ENCODE measurements at regions not wholly inside any gene's neighbourhood (a gene's known extent, or its start where the extent isn't known, plus 50 kb on each side); places are given as distances from the start of the nearest gene placed in this dataset.

DNA sequence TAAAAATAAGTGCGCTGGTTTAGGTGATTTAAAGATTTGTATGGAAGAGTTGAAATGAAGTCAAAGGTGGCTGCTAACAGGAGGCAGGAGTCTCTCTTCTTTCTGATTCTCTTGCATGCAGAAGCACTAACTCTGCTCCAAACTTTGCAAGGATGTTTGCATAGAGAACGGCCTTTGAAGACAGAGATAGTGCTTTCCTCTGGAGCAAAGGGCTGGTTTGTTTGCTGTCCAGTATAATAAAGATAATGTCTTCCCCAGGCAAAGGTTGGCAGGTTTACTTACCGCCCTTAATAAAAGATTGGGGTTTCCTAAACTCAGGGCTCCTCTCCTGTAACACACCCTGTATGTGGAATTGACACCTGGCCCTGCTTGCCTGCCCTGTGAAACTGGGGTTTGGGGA, 210.6 kb upstream of the RREB1 start:
- no peak for DNase-seq

DNA sequence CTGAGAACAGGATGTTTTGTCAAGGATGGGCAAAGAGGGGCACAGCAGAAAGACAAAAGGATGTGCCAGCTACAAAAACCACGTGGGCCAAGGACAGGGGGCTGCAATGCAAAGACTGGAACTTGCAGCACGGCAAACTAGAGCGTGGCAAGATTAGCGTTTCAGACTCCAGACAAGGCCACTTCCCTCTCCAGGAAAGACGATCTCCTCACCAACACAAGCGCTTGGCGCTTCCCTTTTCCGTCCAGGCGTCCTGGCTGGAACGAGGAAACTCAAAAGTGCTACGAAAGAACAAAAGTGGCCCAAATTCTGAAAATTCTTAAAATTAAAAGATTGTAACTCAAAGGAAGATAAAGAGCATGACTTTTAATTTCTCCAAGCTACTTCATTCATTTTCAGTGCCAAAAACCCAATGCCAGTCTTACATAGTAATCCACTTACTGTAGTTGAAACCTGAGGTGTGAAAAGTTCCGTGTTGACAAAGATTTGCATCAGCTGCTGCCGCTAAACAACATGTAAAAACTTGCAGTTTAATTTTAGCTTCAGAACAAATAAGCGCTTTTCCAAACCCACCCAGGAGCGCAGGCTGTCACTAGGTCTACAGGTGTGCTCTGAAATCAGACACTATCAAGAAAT, 207.1 kb upstream of the RREB1 start:
- DNase-seq = no peak

DNA sequence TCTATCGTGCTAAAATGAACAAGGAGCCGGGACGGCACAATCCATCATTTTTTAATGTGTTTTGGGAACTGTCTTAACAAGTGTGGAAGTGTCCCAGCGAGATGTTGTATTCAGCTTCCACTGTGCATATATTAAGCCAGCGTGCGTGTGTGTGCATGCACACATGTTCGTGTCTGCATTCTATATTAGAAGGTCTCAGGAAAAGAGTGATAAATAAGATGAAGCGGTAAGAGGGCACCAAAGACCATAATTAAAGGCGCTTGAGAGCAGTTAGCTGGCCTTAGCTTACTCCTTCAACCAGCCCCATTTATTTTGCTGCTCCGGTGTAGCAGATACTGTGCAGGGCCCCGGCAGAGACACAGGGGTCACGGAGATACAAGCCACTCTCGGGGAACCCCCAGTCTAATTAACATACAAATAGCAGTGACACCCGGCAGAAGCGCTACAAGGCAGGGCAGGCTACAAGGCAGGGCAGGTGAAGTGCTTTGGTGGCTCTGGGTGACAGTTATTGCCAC, 206.5 kb upstream of the RREB1 start:
- DNase-seq = no peak

DNA sequence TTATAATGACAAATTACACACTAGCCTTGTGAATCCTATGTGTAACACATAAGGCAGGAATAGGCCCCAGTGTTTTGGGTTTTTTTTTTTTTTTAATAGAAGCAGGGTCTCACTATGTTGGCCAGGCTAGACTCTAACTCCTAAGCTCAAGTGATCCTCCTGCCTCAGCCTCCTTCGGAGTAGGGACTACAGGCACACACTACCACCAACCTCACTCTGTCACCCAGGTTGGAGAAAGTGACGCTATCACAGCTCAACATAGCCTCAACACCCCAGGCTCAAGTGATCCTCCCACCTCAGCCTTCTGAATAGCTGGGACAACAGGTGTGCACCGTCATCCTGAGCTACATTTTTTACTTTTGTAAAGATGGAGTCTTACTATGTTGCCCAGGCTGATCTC, 205.8 kb upstream of the RREB1 start:
- no peak for DNase-seq

DNA sequence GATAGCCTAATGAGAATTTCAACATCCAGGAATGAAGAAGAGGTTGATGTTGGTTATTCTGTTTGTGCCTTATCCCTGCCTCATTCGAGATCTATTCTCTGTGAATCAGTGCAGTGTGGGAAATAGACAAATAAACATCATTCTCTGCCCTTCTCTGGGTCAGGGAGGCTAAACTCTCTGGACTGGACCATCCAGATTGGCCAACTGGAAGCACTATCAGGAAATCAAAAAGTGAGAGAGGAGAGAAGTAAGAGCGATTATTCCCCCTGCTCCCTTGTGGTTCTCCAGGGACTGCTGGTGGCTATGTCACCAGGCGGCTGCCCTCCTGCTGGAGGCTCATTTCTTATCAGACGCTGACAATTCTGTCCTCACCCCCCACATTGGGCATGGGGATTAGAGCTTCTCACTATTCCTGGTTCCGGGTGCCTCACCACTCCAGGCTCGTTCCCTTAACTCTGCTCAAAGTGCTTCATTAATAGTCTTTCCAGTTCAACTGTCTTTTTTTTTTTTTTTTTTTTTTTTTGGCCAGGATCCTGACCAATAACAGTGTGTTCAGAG, 201.7 kb upstream of the RREB1 start:
- DNase-seq = no peak

DNA sequence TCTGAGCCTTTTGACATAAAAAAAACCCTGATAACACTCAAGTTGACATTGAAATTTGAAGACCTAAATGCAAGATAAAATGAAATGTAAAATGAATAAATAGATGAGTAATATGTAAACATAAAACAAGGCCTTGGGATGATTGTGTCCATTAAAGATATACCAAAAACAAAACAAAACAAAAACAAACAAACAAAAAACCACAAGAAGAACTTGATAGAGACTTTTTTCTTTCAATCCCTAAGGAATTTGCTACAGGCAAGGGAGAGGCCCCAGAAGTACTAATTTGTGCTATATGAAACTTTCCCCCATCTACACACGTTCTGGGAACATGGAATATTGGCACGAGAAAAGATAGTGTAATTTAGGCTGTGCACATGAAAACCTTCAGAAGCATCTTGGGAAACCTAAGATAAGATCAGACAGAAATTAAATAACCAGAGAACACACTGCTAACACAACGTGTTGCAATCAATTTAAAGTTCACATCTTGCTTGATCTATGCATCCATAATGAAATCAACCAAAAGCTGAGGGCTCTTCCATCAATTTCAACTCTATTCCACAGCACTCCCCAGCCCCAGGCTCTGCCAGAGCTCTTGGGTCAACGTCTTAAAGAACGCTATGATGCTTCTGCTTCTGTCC, 201.1 kb upstream of the RREB1 start:
- no peak for DNase-seq

DNA sequence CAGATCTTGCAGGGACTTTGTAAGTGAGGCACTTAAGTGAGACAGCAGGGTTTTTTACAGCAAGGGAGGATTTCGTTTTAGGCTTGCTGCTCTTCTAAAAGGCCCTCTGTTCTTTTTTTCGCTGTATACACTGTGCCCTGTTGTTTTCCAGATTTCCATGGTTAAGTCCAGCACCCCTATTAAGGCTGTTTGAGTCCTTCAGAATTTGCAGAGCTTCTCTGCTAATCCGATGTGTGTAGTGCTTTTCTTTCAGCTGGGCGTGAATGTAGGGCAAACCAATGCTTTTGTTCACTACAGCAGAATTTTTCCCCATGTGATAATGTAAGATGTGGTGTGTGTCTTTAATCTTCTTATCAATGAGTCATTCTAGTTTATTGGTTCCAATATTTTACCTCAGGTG, 200.5 kb upstream of the RREB1 start:
- DNase-seq = no peak

DNA sequence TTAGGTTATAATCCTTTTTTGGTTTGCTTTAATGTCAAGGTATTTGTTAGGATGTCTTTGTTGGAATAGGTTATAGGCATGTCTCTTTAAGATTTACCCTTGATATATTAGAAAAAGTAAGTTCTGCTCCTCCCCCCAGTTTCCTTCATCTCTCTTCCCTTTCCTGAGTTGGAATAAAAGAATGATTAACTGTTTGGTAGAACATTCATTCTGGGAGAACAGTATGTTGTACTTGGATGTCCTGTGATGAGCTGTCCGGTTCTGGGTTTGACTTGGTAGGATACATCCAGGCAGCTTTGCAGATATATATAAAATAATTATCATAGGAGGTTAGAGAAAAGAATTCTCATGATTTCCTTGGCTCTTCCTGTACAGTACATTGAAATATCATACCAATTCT, 199.6 kb upstream of the RREB1 start:
- DNase-seq = no peak

DNA sequence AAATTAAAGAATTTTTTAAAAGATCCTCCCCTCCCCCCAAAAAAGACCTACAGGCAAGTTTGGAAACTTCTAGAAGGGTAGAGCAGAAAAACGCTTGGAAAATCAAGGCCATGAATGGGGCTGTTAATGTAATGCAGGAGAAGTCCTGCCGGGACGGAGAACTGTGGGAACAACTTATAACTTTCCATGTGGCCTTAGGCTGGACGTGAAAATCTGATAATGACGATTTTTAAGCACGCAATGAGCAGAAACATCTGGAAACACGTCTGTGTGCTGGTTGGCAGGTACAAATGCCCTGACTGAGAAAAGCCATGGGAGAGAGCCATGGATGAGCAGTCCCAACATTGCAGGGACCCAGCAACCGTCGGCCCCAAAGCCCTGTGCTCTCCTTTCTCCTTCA, 198.7 kb upstream of the RREB1 start:
- no peak for DNase-seq

DNA sequence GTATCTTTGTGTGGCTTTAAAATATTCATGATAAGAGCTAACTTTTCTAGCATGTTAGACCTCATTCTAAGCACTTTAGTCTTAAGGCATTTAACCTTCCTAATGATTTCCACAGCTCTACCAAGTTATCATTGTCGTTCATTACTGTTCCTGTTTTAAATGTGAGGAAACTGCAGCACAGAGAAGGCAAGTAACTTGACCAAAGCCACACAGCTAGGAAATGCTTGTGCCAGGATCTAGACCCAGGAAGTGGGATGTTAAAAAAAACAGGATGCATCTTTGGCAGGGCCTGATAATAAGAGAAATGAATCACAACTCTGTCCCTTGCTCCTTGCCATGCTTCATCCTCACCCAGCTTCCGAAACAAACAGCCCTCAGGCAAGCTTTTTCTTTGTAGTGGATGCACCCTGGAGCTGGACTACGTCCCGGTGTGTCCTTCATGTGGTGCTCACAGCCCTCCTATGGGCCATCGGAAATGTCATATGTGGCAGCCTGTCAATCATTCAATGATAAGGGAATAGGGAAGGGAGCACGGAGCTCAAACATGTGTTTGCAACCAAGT, 196.9 kb upstream of the RREB1 start:
- no peak for DNase-seq

DNA sequence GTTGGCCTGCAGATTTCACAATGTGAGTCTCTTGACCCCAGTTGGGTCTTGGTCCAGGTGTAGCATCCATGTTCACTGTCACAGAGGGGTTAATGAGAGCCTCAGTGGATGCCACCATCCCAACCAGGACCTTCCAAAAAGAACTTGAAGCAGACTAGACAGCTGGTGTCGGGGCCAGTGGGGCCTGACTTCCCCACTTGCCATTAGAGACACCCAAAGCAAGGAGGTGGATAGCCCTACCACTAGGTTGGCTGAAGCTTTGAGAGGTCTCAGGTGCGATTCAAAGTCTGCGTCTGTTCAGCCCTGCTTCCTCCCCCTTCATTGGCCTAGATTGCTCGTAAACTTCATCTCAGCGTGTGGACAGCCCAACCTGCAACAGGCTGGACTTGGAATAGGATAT, 196.4 kb upstream of the RREB1 start:
- DNase-seq = no peak

DNA sequence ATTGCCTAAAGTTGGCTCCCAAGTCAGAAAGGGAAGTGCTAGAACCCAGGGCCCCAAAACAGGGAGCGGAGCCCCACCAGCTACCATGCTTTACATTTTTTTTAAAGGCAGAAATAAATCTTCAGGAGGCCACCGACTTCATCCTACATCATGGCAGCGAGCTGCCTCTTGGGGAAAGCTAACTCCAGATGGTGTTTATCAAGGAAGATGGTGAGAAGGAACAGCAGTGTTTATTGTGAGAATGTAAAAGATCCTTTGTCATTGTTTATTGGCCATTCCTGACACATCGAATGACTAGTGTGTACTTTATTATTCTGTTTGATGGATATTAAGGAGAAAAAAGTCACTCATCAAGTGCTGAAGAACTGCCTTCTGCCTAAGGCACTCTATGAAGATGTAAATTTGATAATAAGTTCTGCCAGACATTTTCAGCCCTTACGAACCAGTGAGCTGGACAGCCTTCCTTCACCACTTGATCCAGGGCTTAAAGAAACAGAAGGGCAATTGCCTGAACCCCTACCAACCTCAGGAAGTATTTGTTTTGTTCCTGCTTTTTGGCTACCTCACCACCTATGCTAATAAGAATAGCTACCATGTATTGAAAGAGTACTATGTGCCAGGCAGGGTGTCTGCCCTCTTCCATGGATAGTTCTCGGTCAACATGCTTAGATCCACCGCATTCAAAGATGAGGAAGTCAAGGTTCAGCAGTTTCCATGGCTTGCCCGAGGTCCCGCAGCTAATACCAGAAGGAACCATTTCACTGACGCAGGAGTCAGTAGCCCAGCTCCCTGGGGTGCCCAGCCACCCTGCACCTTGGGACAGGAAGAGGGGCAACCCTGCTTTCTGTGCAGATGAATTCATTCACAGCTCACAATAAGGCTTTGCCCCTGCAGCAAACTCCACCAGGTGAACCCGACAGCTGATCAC, 194.7 kb upstream of the RREB1 start:
- no peak for DNase-seq

DNA sequence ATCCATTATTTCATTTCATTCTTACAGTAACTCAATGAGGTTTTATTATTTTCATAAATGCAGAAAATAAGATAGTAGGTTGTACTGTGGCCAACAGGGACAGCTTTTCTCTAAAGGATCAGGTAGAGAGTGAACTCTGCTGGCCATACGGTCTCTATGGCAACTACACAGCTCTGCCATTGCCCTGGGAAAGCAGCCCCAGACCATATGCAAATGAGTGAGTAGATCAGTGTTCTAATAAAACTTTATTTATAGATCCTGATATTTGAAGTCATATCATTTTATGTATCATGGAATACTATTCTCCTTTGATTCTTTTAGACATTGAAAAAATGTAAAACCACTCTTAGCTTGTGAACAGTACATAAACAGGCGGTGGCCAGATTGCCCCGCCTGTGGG, 192.5 kb upstream of the RREB1 start:
- DNase-seq = no peak

DNA sequence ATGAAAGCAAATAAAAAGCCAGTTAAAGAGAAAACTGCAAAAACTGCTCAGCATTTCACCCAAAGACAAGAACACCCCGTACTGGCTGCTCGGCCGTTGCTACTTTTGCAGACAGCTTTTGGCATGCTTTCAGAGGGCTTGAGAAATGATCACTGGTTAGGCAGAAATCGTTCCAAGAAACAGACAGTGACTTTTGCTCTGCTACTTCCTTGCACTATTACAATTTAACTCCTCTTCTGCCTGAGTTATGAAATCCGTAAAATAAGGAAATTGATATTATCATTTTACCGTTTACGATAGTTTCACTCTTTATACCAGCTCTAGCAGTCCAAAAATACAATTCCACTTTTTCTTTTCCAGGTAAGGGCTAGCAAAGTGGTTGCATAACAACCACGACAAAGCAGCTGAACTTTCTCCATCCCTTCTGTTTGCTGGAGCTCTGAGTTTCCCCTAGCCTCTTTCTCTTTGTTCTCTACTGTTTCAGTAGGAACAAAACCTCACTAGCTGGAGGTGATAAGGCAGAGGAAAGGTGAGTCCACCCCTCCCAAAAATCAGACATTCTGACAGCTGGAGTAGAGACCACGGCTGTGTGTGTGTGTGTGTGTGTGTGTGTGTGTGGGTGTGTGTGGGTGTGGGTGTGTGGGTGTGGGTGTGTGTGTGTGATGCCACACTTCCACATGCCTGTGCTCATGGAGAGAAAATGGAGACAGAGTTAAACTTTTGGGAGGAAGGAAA, 191.8 kb upstream of the RREB1 start:
- DNase-seq = no peak

DNA sequence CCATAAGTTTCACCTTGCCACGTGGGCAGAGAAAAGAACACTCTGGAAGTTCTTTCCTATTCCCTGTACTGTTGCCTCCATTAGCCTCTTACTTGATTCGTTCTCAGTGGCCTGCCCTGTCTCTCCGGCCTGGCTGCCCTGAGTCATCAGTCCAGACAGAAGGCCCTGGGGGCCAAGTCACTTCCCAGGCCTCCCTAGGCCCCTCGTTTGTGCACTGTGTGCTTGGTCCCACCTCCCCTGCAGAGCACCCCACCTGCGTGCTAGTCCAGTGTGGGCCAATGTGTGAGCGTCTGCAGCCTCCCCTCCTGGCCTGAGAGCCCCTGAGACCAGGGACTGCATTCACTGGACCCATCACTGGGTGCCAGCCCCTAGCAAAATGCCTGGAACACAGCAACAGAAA, 191.2 kb upstream of the RREB1 start:
- DNase-seq = no peak

DNA sequence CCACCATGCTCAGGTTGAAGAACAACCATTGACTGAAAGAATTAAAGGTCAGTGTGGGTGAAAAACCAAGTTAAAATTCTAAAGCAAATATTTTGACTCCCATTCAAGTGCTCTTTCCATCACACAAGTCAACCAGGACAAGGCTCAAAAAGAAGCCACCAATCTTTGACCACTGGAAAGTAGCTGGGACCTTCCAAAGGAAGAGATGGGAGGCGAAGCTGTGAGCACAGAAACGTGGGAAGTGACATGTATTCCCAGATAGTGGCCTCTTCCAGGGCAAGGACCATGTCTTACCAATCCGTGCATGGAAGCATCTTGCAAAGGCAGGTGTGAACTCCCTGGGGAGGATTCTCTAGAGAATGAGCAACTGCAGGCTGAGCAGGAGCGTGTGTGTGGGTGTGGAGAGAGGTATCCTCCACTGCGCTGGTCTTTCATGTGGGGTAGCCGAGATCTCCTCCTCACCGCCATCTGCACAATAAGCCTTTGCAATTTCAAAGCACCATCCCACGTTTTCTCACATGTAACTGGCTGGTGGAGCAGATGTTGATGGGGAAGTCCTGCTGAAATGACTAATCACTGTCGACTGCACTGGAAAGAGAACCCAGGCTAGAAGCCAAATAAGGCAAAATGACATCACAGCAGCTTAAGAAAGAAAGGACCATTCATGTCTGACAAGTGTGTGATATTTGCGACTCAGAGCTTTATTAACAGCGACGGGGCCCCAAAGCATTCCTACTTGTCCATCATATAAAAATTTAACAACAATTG, 189.4 kb upstream of the RREB1 start:
- no peak for DNase-seq

DNA sequence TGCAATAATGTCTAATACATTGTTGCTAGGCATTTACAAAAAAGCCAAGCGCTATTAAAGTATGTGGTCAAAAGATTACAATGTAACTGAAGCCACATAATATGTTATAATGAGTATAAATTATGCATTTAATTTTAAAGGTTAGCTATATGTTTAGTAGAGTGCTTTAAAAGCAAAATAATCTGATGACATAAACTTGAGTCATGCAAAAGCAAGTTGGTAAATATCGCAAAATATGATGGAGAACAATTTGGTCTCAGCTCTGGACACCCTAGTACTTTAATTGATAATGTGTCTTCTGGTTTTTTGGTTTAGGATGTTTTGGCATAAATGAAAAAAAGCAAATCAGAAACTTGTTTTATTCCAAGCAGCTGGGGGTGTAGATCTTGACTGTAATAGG, 188.6 kb upstream of the RREB1 start:
- DNase-seq = no peak

DNA sequence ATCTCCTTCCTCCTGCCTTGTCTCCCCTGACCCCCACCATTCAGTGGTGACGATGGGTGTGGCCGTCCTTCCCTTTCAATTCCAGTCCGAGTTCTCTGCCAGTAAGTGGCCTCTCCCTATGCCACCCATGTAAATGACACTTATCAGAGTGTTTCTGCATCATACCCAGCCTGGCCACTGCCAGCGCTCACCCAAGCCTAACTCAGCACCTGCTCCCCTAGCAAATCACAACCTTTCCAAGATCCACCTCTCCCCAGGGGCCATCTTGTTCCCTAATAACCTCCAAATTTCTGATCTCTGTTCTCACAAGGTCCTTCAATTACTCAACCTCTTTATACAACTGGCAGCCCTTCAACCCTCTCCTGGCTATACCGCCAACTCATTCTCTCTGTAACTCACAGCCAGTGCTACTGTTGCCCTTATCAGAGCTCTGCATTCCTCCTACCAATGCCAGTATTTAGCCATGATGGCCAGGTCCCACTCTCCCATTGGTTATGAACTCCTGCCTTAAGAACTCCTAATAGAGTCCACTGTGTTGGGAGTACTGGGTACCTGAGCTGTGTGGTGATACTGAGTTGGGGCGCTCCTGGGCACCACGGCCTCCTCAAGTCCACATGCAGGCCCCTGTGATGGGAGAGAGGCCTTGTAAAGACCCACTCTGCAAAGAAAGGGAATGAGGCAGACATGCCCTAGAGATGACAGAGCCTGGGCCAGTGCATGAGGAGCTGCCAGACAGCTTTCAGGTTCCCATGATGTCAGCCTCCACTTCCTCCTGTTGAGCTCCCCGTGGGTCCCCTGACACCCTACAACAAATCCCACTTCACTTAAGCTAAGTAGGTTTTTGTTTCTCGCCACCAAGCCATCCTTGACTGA, 187.4 kb upstream of the RREB1 start:
- DNase-seq = no peak

DNA sequence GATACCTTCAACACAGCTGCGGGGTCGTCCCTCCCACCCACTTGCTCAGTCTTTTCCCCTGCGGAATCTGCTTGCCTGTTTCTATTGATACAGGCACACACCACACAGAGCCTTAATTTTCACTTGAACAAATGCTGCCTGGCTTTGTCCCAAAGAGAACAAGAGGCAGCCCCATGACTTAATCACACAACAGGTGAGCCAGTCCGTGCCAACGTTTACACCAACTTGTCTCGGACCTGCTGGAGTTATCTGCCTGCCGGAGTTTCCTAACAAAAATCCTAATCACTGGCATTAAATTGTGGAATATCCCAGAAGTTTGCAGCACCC, 186.8 kb upstream of the RREB1 start:
- no peak for DNase-seq

DNA sequence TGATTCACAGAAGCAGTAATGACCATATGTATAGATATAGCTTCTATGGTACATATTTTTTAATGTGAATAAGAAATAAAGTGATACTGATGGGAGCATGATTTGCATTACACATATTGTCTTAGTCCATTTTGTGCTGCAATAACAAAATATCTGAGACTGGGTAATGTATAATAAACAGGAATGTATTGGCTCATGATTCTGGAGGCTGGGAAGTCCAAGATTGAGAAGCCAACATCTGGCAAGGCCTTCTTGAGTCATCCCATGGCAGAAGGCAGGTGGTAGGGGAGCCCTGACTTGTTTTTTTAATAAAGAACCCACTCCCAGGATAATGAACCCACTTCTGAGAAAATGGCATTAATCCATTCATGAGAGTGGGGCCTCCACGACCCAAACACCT, 185.6 kb upstream of the RREB1 start:
- no peak for DNase-seq

DNA sequence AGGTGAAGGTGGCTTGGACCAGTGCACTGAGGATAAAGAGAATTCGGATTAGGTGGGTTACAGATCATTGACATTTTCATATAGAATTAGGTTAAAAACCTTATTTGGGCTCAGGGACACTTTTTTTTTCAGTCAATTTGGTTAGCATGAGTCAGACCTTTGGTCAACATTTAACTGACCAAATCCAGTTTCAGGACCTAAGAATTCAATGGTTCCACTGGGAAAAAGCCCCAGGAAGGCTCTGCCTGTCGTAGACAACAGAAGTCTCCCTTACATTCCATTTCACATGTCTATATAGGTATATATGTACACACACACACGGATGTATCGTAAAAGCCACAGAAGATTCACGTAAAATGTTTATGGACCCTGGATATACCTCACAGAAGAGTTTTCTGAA, 184.2 kb upstream of the RREB1 start:
- no peak for DNase-seq

Data from CD4-positive, alpha-beta T cell treated with Interleukin-6 for 4 hours (primary cell).